GM12878 (cell line): ENCODE measurements at regions not wholly inside any gene's neighbourhood (a gene's known extent, or its start where the extent isn't known, plus 50 kb on each side); places are given as distances from the start of the nearest gene placed in this dataset.

Experiments
- BMI1 ChIP-seq: fragments of 450-650 bp; IDR thresholded peaks from 2 replicates; pipeline ENCODE4 v1.6.1; 2016; ENCODE audit warnings: mild to moderate bottlenecking, moderate library complexity, borderline replicate concordance
- CHD2 ChIP-seq: IDR thresholded peaks from 2 replicates; pipeline ENCODE4 v1.6.1; 2011; ENCODE audit warnings: low read depth, low read length, improper control_type of control experiment, borderline replicate concordance
- CREM ChIP-seq: IDR thresholded peaks from 2 replicates; pipeline ENCODE4 v1.6.1; 2014; ENCODE audit warnings: antibody characterized with exemption, low read depth
- CTCF ChIP-seq, 3 experiments: IDR thresholded peaks in 2 of 3; conservative IDR thresholded peaks in 1 of 3; 2 replicates each; pipeline ENCODE4 v1.5.1; 2011; ENCODE audit warnings: low read depth in 3 of 3, low read length in 3 of 3, mild to moderate bottlenecking in 3 of 3, control low read depth in 2 of 3, moderate library complexity in 2 of 3, inconsistent platforms in 1 of 3, mixed read lengths in 1 of 3; ENCODE audit not compliant: control insufficient read depth in 2 of 3, insufficient read depth in 1 of 3; ENCODE audit errors: extremely low read depth in 1 of 3
- ETV6 ChIP-seq, 2 experiments: fragments of 450-650 bp in 1 of 2; IDR thresholded peaks in 1 of 2; conservative IDR thresholded peaks in 1 of 2; 2 replicates each; pipeline ENCODE4 v1.6.1; 2014; ENCODE audit warnings: antibody characterized with exemption in 1 of 2, borderline replicate concordance in 1 of 2, low read depth in 1 of 2, mild to moderate bottlenecking in 1 of 2, moderate library complexity in 1 of 2
- HDAC2 ChIP-seq: fragments of 200-600 bp; sonication (generic); IDR thresholded peaks from 2 replicates; pipeline ENCODE4 v1.6.1; 2017
- MAX ChIP-seq: IDR thresholded peaks from 2 replicates; pipeline ENCODE4 v1.6.1; 2012; ENCODE audit warnings: low read depth, low read length, improper control_type of control experiment
- POLR2AphosphoS5 ChIP-seq: IDR thresholded peaks from 2 replicates; pipeline ENCODE4 v1.6.1; 2011; ENCODE audit warnings: mild to moderate bottlenecking, low read length, inconsistent platforms
- SMC3 ChIP-seq: IDR thresholded peaks from 2 replicates; pipeline ENCODE4 v1.6.1; 2011; ENCODE audit warnings: low read length, improper control_type of control experiment, borderline replicate concordance
- SPI1 ChIP-seq: IDR thresholded peaks from 2 replicates; pipeline ENCODE4 v1.6.1; 2011; ENCODE audit warnings: low read depth, mild to moderate bottlenecking, low read length, moderate library complexity, borderline replicate concordance; ENCODE audit not compliant: insufficient read depth
- TCF12 ChIP-seq: IDR thresholded peaks from 2 replicates; pipeline ENCODE4 v1.6.1; 2011; ENCODE audit warnings: low read depth, mild to moderate bottlenecking, low read length
- USF1 ChIP-seq: IDR thresholded peaks from 2 replicates; pipeline ENCODE4 v1.6.1; 2011; ENCODE audit warnings: borderline replicate concordance, low read depth, mild to moderate bottlenecking, moderate library complexity, mixed read lengths, low read length; ENCODE audit not compliant: insufficient read depth; ENCODE audit errors: extremely low read length

GRCh38 chr18:24535527-24536295 lies 75.3 kb downstream of the HRH4 start:
- TF ChIP-seq POLR2AphosphoS5 (no peak), CTCF (IDR thresholded peaks at IDR 0.05 in 2 of 3, conservative IDR thresholded peaks at IDR 0.05 in 1 of 3; ENCODE audit: control insufficient read depth in 2 of 3, extremely low read depth in 1 of 3, insufficient read depth in 1 of 3, low read depth in 3 of 3, low read length in 3 of 3) (no peak), SPI1 (no peak), HDAC2 (no peak), MAX (no peak), BMI1 (no peak), TCF12 (no peak), CREM (no peak), CHD2 (no peak), USF1 (no peak), ETV6 (conservative IDR thresholded peaks at IDR 0.05 in 1 of 2, IDR thresholded peaks at IDR 0.05 in 1 of 2; ENCODE audit: borderline replicate concordance in 1 of 2, low read depth in 1 of 2) (no peak), SMC3 (no peak)
